ENCODE measurements at regions not wholly inside any gene's neighbourhood (a gene's known extent, or its start where the extent isn't known, plus 50 kb on each side); places are given as distances from the start of the nearest gene placed in this dataset.

DNA sequence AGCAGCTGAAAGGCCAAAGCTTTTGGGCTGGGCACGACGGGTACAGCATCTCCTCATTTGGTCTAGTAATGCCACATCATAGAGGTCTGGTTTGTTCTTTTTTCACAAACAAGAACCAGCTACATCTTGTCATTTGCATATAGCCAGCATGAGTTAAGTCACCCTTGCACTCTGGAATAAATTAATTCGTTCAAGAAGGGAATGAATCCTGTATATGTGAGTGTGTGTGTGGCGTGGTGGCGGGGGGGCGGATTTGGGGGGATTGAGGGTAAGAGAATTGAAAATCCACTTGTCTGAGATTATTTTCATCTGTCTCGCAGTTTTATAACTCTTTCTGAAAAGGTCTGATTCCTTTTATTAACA lies 380.0 kb upstream of the CAMK1G start:
- no peak overlapping the region for H3K4me3 ChIP-seq (replicated peaks; ENCODE audit: low read depth, low read length)
- TF ChIP-seq, protein P1, sequence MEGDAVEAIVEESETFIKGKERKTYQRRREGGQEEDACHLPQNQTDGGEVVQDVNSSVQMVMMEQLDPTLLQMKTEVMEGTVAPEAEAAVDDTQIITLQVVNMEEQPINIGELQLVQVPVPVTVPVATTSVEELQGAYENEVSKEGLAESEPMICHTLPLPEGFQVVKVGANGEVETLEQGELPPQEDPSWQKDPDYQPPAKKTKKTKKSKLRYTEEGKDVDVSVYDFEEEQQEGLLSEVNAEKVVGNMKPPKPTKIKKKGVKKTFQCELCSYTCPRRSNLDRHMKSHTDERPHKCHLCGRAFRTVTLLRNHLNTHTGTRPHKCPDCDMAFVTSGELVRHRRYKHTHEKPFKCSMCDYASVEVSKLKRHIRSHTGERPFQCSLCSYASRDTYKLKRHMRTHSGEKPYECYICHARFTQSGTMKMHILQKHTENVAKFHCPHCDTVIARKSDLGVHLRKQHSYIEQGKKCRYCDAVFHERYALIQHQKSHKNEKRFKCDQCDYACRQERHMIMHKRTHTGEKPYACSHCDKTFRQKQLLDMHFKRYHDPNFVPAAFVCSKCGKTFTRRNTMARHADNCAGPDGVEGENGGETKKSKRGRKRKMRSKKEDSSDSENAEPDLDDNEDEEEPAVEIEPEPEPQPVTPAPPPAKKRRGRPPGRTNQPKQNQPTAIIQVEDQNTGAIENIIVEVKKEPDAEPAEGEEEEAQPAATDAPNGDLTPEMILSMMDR (IDR thresholded peaks at IDR 0.05; ENCODE audit: low read length, missing control alignments), result no peak
- no peak for DNase-seq (ENCODE audit: low read depth)

DNA sequence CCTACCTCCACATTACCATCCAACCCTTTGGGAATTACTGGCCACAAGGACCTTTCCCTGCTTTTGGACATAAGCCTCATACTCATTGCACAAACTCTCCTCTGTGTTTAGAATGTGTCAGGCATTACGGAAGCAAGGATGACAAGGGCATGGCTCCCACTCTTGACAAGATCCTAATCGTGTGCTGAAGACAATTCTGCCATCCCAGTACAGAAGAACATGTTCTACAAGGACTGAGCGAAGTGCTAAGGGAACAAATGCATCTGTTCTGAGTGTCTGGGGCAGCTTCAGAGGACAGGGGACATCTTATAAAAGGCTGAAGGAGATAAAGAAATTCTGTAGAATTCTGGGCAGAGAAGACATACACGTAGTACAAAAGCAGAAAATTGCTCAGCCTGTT lies 378.5 kb upstream of the CAMK1G start:
- TF ChIP-seq, protein P1 (IDR thresholded peaks at IDR 0.05; ENCODE audit: low read length, missing control alignments), result no peak
- H3K4me3 ChIP-seq (replicated peaks; ENCODE audit: low read depth, low read length), result no peak overlapping the region
- no peak for DNase-seq (ENCODE audit: low read depth)

DNA sequence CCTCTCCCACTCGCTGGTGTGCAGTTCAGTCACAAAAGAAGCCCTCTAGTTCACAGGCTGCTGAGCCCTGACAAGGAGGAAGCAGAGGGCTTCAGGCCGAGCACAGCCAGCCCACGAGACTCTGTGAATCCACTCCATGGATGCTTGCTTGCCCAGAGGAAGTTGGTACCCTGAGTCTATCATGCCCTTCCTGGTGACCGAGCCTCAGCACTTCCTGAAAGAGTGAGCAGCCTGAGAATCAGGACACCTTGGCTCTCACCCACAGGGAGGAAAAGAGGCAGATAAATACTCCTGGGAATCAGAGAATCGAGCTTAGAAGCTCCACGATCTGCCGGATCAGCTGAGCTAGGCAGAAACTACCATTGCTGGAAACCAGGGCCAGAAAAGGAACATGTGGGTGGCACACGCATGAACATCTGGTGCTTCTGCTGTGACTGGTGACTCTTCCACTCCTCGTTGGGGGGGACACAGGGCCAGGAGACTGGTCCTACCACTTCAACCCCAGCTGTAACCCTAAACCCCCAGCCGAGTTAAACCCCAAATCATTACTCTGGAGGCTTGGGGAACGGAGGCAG lies 376.3 kb upstream of the CAMK1G start:
- no peak for DNase-seq (ENCODE audit: low read depth)
- TF ChIP-seq, protein P1 (IDR thresholded peaks at IDR 0.05; ENCODE audit: low read length, missing control alignments), result no peak
- no peak overlapping the region for H3K4me3 ChIP-seq (replicated peaks; ENCODE audit: low read depth, low read length)

DNA sequence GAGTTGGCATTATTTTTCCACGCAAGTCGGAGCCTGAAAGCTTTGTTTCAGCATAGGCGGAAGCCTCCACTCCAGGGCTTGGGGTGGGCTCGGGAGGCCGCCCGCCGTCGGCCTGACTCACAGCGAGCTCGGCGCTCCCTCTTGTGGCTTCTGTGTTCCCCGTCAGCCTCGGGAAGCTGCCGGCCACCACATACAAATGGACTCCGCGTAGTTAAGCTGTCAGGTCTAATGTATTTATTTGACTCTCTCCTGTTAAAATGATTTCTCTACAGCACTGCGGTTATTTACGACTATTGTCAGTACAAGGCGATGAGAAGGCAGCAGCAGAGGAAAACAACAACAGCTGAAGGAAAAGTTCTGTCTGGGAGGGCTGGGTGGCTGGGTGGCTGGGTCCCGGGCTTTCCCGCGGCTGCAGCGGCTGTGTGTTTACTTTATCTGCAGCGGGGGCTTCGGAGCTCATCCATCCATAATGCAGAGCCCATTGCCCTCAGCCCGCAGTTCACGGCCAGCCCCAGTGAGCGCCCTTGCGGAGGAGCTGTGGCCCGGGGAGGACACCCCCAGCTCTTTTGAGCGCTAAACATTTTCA lies 375.7 kb upstream of the CAMK1G start:
- DNase-seq (ENCODE audit: low read depth), result peak; percentile 68
- peak overlapping the region; percentile 42 for H3K4me3 ChIP-seq (replicated peaks; ENCODE audit: low read depth, low read length)
- TF ChIP-seq, protein P1 (IDR thresholded peaks at IDR 0.05; ENCODE audit: low read length, missing control alignments), result peak; percentile 80

DNA sequence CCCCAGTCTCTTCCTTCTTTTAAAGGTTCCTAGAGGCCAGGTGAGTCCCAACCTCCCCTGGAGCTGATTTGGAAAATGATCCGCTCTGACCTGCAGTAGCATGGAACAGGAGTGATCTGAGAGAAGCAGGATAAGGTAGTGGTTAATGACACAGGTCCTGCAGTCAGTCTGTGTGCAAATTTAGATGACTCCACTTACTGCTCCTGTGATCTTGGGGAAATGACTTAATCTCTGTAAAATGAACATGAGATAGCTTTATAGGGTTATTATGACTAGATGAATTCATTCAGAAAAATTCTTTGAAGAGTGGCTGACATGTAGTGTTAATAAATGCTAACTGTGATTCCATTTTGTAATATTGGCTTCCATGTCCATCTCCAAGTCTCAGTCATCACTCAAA lies 374.9 kb upstream of the CAMK1G start:
- no peak overlapping the region for H3K4me3 ChIP-seq (replicated peaks; ENCODE audit: low read depth, low read length)
- no peak for DNase-seq (ENCODE audit: low read depth)
- TF ChIP-seq, protein P1 (IDR thresholded peaks at IDR 0.05; ENCODE audit: low read length, missing control alignments), result no peak

DNA sequence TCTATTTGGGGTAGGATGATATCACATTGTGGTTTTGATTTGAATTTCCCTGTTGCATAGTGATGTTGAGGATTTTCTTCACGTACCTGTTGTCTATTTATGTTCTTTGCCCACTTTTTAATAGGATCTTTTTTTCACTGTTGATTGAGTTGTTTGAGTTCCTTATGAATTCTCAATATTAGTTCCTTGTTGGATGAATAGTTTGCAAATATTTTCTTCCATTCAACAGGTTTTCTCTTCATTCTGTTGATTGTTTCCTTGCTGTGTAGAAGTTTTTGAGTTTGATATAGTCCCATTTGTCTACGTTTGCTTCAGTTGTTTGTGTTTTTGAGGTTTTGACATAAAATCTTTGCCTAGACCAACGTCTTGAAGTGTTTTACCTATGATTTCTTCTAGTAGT lies 369.5 kb upstream of the CAMK1G start:
- DNase-seq (ENCODE audit: low read depth), result no peak
- TF ChIP-seq, protein P1 (IDR thresholded peaks at IDR 0.05; ENCODE audit: low read length, missing control alignments), result no peak
- H3K4me3 ChIP-seq (replicated peaks; ENCODE audit: low read depth, low read length), result no peak overlapping the region

DNA sequence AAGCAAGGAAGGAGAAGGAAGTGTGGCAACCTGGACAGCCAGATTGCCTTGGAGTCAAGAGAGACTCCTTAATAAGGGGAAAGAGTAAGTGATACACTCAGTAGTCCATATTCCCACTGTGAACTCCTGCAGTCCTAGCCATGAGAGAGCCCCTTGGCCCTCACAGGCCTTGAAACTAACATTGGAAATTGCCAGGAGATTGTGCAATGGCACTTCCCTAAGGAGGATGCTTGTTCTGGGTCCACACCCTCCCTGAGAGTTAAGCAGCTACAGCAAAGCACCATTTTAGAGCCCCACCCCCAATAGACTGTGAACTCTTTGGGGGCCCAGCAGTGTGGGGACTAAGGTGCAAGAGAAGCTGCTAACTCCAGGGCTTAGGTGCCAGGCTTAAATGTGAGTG lies 367.7 kb upstream of the CAMK1G start:
- no peak overlapping the region for H3K4me3 ChIP-seq (replicated peaks; ENCODE audit: low read depth, low read length)
- TF ChIP-seq, protein P1 (IDR thresholded peaks at IDR 0.05; ENCODE audit: low read length, missing control alignments), result no peak
- no peak for DNase-seq (ENCODE audit: low read depth)

All from fibroblast of pulmonary artery (primary cell).